ENCODE measurements at regions not wholly inside any gene's neighbourhood (a gene's known extent, or its start where the extent isn't known, plus 50 kb on each side); places are given as distances from the start of the nearest gene placed in this dataset.

DNA sequence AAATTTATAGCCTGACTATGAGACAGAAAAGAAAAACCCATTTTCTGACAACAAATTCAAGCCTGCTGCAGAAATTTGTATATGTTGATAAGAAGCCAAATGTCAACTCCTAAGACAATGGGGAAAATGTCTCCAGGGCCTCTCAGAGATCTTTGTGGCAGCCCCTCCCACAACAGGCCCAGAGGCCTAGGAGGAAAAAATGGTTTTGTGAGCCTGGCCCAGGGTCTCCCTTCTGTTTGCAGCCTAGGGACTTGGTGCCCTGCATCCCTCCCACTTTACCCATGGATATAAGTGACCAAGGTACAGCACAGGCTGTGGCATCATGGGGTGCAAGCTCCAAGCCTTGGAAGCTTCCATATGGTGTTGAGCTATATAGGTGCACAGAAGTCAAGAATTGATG lies 740.2 kb downstream of the SEMA5A start:
- no peaks in the 10 kb centered on the region for H3K27me3 Mint-ChIP-seq (ENCODE audit: insufficient read depth, unreplicated experiment)
- Histone ChIP-seq H3K36me3 (ENCODE audit: control insufficient read depth, insufficient read depth, low read length) (no peaks in the 10 kb centered on the region), H3K27me3 (replicated peaks; ENCODE audit: control insufficient read depth, insufficient read depth, low read length) (no peaks in the 10 kb centered on the region), H3K9me3 (peaks cover 9% of the 10 kb centered on the region), H3K4me1 (no peaks in the 10 kb centered on the region), H3K4me3 (ENCODE audit: low read depth, low read length) (no peak overlapping the region)
- no peak overlapping the region for H3K4me3 Mint-ChIP-seq (ENCODE audit: unreplicated experiment)
- ChIA-PET CTCF (no interaction called here), POLR2A (no interaction called here)
- peaks cover 50% of the 10 kb centered on the region for H3K9me3 Mint-ChIP-seq (ENCODE audit: unreplicated experiment)
- TF ChIP-seq, protein P1, sequence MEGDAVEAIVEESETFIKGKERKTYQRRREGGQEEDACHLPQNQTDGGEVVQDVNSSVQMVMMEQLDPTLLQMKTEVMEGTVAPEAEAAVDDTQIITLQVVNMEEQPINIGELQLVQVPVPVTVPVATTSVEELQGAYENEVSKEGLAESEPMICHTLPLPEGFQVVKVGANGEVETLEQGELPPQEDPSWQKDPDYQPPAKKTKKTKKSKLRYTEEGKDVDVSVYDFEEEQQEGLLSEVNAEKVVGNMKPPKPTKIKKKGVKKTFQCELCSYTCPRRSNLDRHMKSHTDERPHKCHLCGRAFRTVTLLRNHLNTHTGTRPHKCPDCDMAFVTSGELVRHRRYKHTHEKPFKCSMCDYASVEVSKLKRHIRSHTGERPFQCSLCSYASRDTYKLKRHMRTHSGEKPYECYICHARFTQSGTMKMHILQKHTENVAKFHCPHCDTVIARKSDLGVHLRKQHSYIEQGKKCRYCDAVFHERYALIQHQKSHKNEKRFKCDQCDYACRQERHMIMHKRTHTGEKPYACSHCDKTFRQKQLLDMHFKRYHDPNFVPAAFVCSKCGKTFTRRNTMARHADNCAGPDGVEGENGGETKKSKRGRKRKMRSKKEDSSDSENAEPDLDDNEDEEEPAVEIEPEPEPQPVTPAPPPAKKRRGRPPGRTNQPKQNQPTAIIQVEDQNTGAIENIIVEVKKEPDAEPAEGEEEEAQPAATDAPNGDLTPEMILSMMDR (IDR thresholded peaks at IDR 0.05; ENCODE audit: insufficient read depth in 1 of 2, low read depth in 1 of 2, low read length in 1 of 2, severe bottlenecking in 1 of 2, unreplicated experiment in 1 of 2): no peak
- intact Hi-C loops (cut with micrococcal nuclease; ENCODE audit: unreplicated experiment): no loop called here
- DNase-seq: no peak
- BruUV-seq (replicated peaks): no TSS peak
- H3K27ac Mint-ChIP-seq (ENCODE audit: unreplicated experiment): no peak overlapping the region
- no peaks in the 10 kb centered on the region for H3K4me1 Mint-ChIP-seq (ENCODE audit: low read depth, unreplicated experiment)
- no peaks in the 10 kb centered on the region for H3K36me3 Mint-ChIP-seq (ENCODE audit: insufficient read depth, unreplicated experiment)

DNA sequence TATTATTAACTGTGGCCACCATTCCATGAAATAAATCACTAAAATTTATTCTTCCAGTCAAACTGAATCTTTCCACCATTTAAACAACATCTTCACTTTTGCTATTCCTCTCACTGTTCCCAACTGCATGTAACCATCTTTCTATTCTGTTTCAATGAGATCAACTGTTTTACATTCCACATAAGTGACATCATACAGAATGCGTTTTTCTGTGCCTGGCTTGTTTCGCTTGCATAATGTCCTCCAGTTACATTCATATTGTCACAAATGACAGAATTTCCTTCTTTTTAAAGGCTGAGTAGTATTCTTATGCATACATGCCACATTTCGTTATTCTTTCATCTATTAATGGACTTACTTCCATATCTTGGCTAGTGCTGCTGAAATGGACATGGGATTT lies 738.2 kb downstream of the SEMA5A start:
- H3K27me3 Mint-ChIP-seq (ENCODE audit: insufficient read depth, unreplicated experiment): no peaks in the 10 kb centered on the region
- ChIA-PET CTCF (no interaction called here), POLR2A (no interaction called here)
- DNase-seq: no peak
- no peaks in the 10 kb centered on the region for H3K36me3 Mint-ChIP-seq (ENCODE audit: insufficient read depth, unreplicated experiment)
- Histone ChIP-seq H3K4me3 (ENCODE audit: low read depth, low read length) (no peak overlapping the region), H3K4me1 (no peaks in the 10 kb centered on the region), H3K9me3 (peaks cover 9% of the 10 kb centered on the region), H3K27me3 (replicated peaks; ENCODE audit: control insufficient read depth, insufficient read depth, low read length) (no peaks in the 10 kb centered on the region), H3K36me3 (ENCODE audit: control insufficient read depth, insufficient read depth, low read length) (no peaks in the 10 kb centered on the region)
- H3K9me3 Mint-ChIP-seq (ENCODE audit: unreplicated experiment): peaks cover 36% of the 10 kb centered on the region
- H3K4me3 Mint-ChIP-seq (ENCODE audit: unreplicated experiment): no peak overlapping the region
- H3K27ac Mint-ChIP-seq (ENCODE audit: unreplicated experiment): no peak overlapping the region
- TF ChIP-seq, protein P1 (IDR thresholded peaks at IDR 0.05; ENCODE audit: insufficient read depth in 1 of 2, low read depth in 1 of 2, low read length in 1 of 2, severe bottlenecking in 1 of 2, unreplicated experiment in 1 of 2): no peak
- no peaks in the 10 kb centered on the region for H3K4me1 Mint-ChIP-seq (ENCODE audit: low read depth, unreplicated experiment)
- intact Hi-C loops (cut with micrococcal nuclease; ENCODE audit: unreplicated experiment): no loop called here
- BruUV-seq (replicated peaks): no TSS peak

DNA sequence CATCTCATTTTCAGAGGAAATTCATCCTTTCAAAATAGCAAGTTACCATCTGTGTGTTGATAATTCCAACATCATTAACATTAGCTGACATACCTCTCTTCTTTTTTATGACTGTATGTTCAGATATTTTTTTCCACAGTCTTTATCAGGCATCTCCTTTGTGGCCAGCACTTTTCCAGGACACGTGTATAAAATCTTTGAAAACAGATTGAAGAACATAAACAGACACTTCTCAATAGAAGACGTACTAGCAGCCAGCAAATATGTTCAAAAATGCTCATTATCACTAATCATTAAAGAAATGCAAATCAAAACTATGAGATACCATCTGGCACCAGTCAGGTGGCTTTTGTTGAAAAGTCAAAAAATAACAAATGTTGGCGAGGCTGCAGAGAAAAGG lies 734.3 kb downstream of the SEMA5A start:
- Mint-ChIP-seq H3K36me3 (ENCODE audit: insufficient read depth, unreplicated experiment) (no peaks in the 10 kb centered on the region), H3K4me3 (ENCODE audit: unreplicated experiment) (no peak overlapping the region), H3K27me3 (ENCODE audit: insufficient read depth, unreplicated experiment) (no peaks in the 10 kb centered on the region), H3K9me3 (ENCODE audit: unreplicated experiment) (peaks cover 10% of the 10 kb centered on the region), H3K4me1 (ENCODE audit: low read depth, unreplicated experiment) (no peaks in the 10 kb centered on the region), H3K27ac (ENCODE audit: unreplicated experiment) (no peak overlapping the region)
- TF ChIP-seq, protein P1 (IDR thresholded peaks at IDR 0.05; ENCODE audit: insufficient read depth in 1 of 2, low read depth in 1 of 2, low read length in 1 of 2, severe bottlenecking in 1 of 2, unreplicated experiment in 1 of 2): no peak
- H3K9me3 ChIP-seq: peaks cover 3% of the 10 kb centered on the region; the same call in 1 of the 2 replicates
- ChIA-PET POLR2A (no interaction called here), CTCF (no interaction called here)
- no peak for DNase-seq
- intact Hi-C loops (cut with micrococcal nuclease; ENCODE audit: unreplicated experiment): no loop called here
- H3K36me3 ChIP-seq (ENCODE audit: control insufficient read depth, insufficient read depth, low read length): no peaks in the 10 kb centered on the region
- H3K27me3 ChIP-seq (replicated peaks; ENCODE audit: control insufficient read depth, insufficient read depth, low read length): no peaks in the 10 kb centered on the region
- no TSS peak for BruUV-seq (replicated peaks)
- H3K4me3 ChIP-seq (ENCODE audit: low read depth, low read length): no peak overlapping the region
- no peaks in the 10 kb centered on the region for H3K4me1 ChIP-seq

Data from Caco-2 (cell line).